ENCODE measurements at regions not wholly inside any gene's neighbourhood (a gene's known extent, or its start where the extent isn't known, plus 50 kb on each side); places are given as distances from the start of the nearest gene placed in this dataset.

DNA sequence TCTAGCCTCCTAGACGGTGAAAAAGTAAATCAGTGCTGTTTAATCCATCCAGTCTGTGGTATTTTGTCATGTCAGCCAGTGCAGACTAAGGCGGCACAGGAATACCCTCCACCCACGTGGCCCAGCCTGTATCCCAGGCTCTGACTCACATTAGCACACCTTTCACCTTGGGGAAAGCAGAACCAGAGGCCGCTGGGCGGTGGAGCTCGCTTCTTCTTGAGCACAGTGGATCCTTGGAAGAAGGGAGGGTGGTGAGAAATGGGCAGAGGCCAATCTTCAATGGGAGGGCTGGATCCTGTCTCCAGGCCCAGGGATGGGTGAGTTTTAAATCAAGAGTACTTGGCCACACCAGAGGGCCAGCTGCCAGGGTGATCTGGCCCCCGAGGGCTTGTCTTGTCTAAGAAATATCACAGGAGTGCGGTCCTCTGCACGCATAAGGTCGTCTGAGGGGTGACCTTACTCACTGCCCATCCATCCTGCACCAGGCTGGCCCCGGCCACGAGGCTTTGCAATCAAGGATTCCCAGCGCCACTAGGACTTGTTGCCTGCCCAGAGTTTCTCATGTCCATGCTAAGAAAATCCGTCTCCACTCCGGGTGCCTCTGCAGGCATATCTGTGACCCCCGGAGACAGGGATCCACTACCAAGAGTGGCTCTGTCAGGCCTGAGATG, 658.5 kb downstream of the BRD1 start:
- intact Hi-C loops (cut with DNase I): no loop called here
- Histone ChIP-seq H3K4me3 (no peak overlapping the region), H3K4me1 (no peaks in the 10 kb centered on the region), H3K27ac (no peak overlapping the region), H3K9me3 (no peaks in the 10 kb centered on the region), H3K27me3 (peaks cover 0 to 6% (median 0%) of the 10 kb centered on the region in 3 donors), H3K36me3 (no peaks in the 10 kb centered on the region)
- no peak for DNase-seq
- WGBS, 2 donors: 66 to 79% methylated on average over 16 of the region's 16 CpGs
- TF ChIP-seq EP300 (IDR thresholded peaks at IDR 0.05) (no peak), POLR2A (IDR thresholded peaks at IDR 0.05) (no peak), POLR2AphosphoS5 (IDR thresholded peaks at IDR 0.05) (no peak)
- TF ChIP-seq, protein P1, sequence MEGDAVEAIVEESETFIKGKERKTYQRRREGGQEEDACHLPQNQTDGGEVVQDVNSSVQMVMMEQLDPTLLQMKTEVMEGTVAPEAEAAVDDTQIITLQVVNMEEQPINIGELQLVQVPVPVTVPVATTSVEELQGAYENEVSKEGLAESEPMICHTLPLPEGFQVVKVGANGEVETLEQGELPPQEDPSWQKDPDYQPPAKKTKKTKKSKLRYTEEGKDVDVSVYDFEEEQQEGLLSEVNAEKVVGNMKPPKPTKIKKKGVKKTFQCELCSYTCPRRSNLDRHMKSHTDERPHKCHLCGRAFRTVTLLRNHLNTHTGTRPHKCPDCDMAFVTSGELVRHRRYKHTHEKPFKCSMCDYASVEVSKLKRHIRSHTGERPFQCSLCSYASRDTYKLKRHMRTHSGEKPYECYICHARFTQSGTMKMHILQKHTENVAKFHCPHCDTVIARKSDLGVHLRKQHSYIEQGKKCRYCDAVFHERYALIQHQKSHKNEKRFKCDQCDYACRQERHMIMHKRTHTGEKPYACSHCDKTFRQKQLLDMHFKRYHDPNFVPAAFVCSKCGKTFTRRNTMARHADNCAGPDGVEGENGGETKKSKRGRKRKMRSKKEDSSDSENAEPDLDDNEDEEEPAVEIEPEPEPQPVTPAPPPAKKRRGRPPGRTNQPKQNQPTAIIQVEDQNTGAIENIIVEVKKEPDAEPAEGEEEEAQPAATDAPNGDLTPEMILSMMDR (IDR thresholded peaks at IDR 0.05): no peak

DNA sequence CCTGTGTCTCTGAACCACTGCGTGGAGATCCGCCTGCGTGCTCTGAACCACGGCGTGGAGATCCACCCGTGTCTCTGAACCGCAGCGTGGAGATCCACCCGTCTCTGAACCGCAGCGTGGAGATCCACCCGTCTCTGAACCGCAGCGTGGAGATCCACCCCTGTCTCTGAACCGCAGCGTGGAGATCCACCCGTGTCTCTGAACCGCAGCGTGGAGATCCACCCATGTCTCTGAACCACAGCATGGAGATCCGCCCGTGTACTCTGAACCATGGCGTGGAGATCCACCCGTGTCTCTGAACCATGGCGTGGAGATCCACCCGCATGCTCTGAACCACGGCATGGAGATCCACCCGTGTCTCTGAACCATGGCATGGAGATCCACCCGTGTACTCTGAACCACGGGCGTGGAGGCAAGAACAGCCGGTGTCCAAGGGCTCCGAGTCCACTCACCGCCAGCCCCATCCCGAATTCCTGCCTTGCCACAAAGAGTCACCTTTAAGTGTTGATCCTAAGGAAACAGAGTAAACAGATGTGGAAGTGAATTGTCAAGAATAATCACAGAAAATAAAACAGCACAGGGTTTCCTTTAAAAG, 659.4 kb downstream of the BRD1 start:
- intact Hi-C loops (cut with DNase I): no loop called here

DNA sequence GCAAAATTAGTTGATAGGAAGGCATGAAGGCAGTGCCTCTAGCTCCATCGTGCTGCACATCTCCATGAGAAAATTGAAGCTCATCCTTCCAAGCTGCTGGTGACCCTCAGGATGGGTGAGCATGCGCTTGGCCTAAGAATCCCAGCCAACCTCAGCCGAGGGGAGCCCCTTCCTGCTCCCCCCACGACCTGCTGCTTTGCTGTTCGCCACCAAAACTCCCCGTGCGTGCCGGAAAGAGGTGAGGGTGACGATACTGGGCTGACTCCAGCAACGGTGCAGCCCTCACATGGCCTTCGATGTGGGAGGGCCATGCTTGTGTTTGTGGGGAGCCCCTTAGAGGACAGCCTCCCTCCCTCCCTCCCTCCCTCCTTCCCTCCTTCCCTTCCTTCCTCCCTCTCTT, 660.9 kb downstream of the BRD1 start:
- DNase-seq: no peak
- Histone ChIP-seq H3K36me3 (no peaks in the 10 kb centered on the region), H3K27ac (no peak overlapping the region), H3K4me1 (no peaks in the 10 kb centered on the region), H3K4me3 (no peak overlapping the region), H3K9me3 (no peaks in the 10 kb centered on the region), H3K27me3 (peaks cover 0 to 10% (median 0%) of the 10 kb centered on the region in 3 donors)
- no peak for TF ChIP-seq EP300 (IDR thresholded peaks at IDR 0.05)
- intact Hi-C loops (cut with DNase I): no loop called here
- 79 to 86% methylated on average over 11 of the region's 11 CpGs for WGBS, 2 donors

More for the DNA sequence above, 659.4 kb downstream of the BRD1 start:
- Histone ChIP-seq H3K36me3 (no peaks in the 10 kb centered on the region), H3K4me1 (no peaks in the 10 kb centered on the region), H3K4me3 (no peak overlapping the region), H3K27ac (no peak overlapping the region), H3K27me3 (peaks cover 0 to 14% (median 0%) of the 10 kb centered on the region in 3 donors), H3K9me3 (no peaks in the 10 kb centered on the region)
- WGBS, 2 donors: 90 to 93% methylated on average over 34 of the region's 34 CpGs
- no peak for DNase-seq
- TF ChIP-seq, protein P1 (IDR thresholded peaks at IDR 0.05): no peak
- TF ChIP-seq EP300 (IDR thresholded peaks at IDR 0.05): no peak
- no peak for TF ChIP-seq POLR2A (IDR thresholded peaks at IDR 0.05)

DNA sequence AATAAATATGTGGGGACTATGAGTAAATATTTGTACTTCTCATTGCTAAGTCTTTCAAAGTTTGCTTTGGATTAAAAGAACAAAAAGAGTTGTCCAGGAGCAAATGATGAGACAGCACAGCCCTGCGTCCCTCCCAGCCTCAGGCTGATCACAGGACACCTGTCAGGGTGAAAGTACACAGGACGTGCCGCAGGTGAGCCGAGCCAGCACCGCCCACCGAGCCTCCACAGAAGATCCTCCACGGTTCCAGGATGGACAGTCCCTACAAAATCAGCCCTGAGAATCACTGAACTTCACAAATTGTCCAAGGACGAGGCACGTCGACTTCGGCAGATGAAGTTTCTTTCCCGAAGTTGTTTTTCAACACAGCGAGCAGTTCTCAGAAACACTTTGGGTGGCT, 661.5 kb downstream of the BRD1 start:
- no peak overlapping the region for H3K27ac ChIP-seq
- 55 to 78% methylated on average over 13 of the region's 13 CpGs for WGBS, 2 donors
- intact Hi-C loops (cut with DNase I): no loop called here
- no peaks in the 10 kb centered on the region for H3K4me1 ChIP-seq
- no peak for DNase-seq
- H3K4me3 ChIP-seq: no peak overlapping the region
- H3K27me3 ChIP-seq: peaks cover 0 to 10% (median 2%) of the 10 kb centered on the region in 3 donors
- no peaks in the 10 kb centered on the region for H3K9me3 ChIP-seq
- no peaks in the 10 kb centered on the region for H3K36me3 ChIP-seq
- TF ChIP-seq EP300 (IDR thresholded peaks at IDR 0.05) (no peak), POLR2AphosphoS5 (IDR thresholded peaks at IDR 0.05) (no peak), POLR2A (IDR thresholded peaks at IDR 0.05) (no peak)
- TF ChIP-seq, protein P1 (IDR thresholded peaks at IDR 0.05): no peak

DNA sequence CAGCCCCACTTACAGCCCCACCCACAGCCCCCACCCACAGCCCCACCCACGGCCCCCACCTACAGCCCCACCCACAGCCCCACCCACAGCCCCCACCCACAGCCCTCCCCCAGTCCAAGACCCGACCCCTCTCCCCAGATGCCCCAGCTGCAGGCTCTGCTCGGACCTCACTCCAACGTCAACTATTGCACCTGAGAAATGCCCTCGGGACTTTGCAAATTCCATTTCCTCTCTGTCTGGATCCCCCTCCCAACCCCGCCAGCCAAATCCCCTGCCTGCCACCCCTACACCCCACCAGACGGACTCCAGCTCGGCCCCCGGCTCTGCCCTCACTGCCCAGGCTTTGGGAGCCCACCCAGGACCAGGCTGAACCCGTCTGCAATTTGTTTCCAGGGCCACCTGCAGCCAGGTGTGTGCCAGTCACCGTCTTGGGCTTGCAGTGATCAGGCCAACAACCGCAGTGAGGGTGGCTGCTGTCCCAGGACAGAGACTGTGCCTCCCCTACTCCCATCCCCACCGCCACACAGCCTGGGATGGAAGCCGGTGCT, 662.8 kb downstream of the BRD1 start:
- intact Hi-C loops (cut with DNase I): no loop called here
- no peaks in the 10 kb centered on the region for H3K9me3 ChIP-seq

More for the DNA sequence above, 662.8 kb downstream of the BRD1 start:
- H3K27me3 ChIP-seq: peaks cover 0 to 24% (median 16%) of the 10 kb centered on the region in 3 donors
- no peaks in the 10 kb centered on the region for H3K36me3 ChIP-seq
- no peak overlapping the region for H3K4me3 ChIP-seq
- TF ChIP-seq, protein P1 (IDR thresholded peaks at IDR 0.05): no peak
- TF ChIP-seq POLR2AphosphoS5 (IDR thresholded peaks at IDR 0.05) (no peak), POLR2A (IDR thresholded peaks at IDR 0.05) (no peak), EP300 (IDR thresholded peaks at IDR 0.05) (no peak)
- H3K27ac ChIP-seq: no peak overlapping the region
- DNase-seq: no peak
- no peaks in the 10 kb centered on the region for H3K4me1 ChIP-seq
- 41 to 52% methylated on average over 13 to 14 of the region's 14 CpGs for WGBS, 2 donors
